OCI-LY7 (cell line): ENCODE measurements at regions not wholly inside any gene's neighbourhood (a gene's known extent, or its start where the extent isn't known, plus 50 kb on each side); places are given as distances from the start of the nearest gene placed in this dataset.
"Not testable (repeated sequence)": the region's sequence is repeated elsewhere in the genome, so short reads cannot be mapped to it uniquely, and the experiment has no call there.

Experiments used
- EZH2phosphoT487 ChIP-seq: fragments of 200-600 bp; sonication (generic); IDR thresholded peaks from 2 replicates; pipeline ENCODE4 v1.6.1; 2018; ENCODE audit warnings: low read depth, borderline replicate concordance, mild to moderate bottlenecking, mixed run types, antibody characterized with exemption, low read length, moderate library complexity, mixed read lengths
- TF ChIP-seq, protein P1 (sequence below): fragments of 200-600 bp; sonication (generic); conservative IDR thresholded peaks from 2 replicates; pipeline ENCODE4 v1.5.1; 2014; ENCODE audit warnings: mild to moderate bottlenecking, antibody characterized with exemption, low read length, moderate library complexity, mixed read lengths

DNA sequence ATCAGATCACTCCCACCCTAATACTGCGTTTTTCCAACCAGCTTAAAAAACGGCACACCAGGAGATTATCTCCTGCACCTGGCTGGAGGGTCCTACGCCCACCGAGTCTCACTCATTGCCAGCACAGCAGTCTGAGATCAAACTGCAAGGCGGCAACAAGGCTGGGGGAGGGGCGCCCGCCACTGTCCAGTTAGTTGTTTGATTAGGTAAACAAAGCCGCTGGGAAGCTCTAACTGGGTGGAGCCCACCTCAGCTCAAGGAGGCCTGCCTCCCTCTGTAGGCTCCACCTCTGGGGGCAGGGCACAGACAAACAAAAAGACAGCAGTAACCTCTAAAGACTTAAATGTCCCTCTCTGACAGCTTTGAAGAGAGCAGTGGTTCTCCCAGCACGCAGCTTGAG, 463.0 kb upstream of the CADM1 start:
- TF ChIP-seq, protein P1, sequence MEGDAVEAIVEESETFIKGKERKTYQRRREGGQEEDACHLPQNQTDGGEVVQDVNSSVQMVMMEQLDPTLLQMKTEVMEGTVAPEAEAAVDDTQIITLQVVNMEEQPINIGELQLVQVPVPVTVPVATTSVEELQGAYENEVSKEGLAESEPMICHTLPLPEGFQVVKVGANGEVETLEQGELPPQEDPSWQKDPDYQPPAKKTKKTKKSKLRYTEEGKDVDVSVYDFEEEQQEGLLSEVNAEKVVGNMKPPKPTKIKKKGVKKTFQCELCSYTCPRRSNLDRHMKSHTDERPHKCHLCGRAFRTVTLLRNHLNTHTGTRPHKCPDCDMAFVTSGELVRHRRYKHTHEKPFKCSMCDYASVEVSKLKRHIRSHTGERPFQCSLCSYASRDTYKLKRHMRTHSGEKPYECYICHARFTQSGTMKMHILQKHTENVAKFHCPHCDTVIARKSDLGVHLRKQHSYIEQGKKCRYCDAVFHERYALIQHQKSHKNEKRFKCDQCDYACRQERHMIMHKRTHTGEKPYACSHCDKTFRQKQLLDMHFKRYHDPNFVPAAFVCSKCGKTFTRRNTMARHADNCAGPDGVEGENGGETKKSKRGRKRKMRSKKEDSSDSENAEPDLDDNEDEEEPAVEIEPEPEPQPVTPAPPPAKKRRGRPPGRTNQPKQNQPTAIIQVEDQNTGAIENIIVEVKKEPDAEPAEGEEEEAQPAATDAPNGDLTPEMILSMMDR = not testable (repeated sequence)
- TF ChIP-seq EZH2phosphoT487 = not testable (repeated sequence)
